ENCODE measurements at regions not wholly inside any gene's neighbourhood (a gene's known extent, or its start where the extent isn't known, plus 50 kb on each side); places are given as distances from the start of the nearest gene placed in this dataset.
"Not testable (repeated sequence)": the region's sequence is repeated elsewhere in the genome, so short reads cannot be mapped to it uniquely, and the experiment has no call there.

DNA sequence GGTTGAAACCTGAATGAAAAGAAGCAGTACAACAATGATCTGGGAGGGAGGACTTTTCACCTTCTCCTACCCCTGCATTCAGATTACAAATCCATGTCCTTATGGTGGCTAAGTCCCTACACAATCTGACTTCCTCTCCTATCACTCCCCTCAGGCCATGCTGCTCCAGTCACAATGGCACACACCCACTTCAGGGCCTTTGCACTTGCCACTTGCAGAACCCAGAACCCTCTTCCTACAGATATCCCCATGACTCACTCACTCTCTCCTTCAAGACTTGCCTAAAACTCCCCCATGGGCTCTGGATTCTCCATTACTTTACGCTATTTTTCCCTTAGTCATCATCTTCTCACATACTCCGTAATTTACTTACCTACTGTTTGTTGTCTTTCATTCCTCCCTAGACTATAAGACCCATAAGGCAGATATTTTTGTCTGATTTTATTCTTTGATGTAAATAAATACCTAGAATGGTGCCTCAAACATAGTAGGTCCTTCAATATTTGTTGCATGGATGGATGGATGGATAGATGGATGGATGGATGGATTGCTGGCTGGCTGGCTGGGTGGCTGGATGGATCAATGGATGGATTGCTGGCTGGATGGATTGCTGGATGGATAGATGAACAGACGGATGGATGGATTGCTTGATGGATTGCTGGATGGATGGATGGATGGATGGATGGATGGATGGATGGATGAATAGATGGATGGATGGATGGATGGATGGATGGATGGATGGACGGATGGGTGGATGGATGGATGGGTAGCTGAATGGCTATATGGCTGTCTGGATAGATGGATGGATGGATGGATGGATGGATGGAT, 94.7 kb upstream of the NAV2 start:
- no peak for DNase-seq

DNA sequence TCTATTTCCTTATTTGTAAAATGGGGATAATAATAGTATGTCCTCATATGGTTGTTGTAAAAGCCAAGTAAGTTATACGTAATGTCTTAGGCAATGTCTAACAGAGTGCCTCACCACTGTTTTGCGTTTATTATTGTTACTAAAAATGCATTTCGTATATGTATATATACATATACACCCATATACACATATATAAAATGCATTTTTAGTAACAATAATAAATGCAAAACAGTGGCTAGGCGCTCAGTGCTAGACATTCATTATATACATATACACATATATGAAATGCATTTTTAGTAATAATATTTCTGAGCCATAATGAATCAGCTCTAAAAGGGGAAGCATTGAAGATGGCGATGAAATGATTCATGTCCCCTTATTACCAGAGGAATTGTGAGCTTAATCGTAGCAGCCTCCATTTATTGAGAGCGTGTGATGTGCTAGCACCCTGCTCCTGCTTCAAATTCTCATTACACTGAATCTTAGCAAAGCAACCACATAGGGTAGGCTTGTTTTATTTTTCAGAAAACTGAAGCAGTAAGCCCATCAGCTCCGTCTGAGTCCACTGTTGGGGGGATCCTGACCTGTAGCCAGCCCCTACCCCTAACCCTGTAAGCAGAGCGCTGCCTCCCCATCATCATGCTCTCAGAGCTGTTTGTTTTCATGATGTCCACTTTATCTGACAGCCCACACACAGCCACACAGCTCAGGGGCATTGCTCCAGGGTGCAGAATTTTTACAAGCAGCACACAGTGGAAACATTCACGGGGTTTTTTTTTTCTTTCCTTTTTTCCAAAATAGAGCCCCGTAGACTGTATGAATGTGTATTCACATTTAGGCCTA, 97.1 kb upstream of the NAV2 start:
- no peak for DNase-seq

DNA sequence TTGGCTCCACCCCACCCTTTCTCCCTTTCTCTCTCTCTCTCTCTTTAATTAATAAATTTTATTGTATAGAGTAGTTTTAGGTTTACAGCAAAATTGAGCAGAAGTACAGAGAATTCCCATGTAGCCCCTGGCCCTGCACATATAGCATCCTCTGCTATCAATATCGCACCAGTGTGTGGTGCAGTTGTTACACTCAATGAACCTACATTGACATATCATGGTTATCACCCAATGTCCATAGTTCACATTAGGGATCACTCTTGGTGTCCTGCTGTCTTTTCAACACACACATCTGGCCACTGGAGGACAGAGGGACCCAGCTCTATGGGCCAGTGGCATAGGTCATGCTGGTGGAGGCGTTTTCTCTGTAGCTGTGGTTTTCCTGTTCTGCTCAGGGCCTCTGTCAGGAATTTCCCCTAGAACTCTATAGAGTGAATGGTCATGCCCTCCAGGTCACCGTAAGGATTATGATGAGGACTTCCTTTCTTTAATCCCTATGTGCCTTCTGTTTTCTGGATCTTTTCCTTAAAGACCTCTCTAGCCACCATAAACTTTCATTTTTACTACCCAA, 98.2 kb upstream of the NAV2 start:
- no peak for DNase-seq

DNA sequence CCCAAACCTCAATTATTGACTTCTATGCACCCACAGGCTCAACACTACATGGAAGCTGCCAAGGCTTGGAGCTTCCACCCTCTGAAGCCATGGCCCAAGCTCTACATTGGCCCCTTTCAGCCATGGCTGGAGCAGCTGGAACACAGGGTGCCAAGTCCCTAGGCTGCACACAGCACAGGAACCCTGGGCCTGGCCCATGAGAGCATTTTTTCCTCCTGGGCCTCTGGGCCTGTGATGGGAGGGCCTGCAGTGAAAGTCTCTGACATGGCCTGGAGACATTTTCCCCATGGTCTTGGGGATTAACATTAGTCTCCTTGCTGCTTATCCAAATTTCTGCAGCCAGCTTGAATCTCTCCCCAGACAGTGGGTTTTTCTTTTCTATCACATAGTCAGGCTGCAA, 100.6 kb upstream of the NAV2 start:
- DNase-seq = not testable (repeated sequence)

DNA sequence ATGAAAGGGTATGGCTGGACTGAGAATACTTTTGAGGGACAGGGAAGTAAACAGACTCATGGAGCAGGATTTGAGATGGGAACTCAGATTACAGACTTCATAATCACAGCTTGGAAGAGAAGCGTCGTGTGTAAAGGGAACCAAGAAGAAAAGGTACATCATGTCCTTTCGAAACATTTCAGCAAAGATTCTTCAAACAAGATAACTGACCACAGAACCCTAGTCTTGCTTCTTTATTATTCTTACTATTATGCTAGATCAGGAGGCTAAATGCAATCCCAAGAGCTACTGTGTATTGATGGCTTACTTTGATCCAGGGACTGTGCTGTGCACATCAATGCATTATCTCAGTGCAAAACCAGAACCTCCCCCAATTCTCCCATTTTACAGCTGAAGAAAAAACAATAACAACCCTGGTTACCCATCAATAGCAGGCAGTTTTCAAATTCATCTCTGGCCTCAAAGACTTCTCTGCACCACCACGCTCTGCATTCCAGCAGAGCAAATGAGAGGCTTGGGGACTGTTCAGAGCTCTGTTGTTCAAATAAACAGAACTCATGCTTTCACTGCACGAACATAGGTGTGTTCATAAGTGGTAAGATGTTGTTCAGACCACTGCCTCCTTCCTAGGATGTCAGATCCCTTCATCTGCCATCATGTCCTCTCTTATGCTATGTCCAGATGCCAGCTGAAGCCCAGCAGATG, 104.8 kb upstream of the NAV2 start:
- no peak for DNase-seq

DNA sequence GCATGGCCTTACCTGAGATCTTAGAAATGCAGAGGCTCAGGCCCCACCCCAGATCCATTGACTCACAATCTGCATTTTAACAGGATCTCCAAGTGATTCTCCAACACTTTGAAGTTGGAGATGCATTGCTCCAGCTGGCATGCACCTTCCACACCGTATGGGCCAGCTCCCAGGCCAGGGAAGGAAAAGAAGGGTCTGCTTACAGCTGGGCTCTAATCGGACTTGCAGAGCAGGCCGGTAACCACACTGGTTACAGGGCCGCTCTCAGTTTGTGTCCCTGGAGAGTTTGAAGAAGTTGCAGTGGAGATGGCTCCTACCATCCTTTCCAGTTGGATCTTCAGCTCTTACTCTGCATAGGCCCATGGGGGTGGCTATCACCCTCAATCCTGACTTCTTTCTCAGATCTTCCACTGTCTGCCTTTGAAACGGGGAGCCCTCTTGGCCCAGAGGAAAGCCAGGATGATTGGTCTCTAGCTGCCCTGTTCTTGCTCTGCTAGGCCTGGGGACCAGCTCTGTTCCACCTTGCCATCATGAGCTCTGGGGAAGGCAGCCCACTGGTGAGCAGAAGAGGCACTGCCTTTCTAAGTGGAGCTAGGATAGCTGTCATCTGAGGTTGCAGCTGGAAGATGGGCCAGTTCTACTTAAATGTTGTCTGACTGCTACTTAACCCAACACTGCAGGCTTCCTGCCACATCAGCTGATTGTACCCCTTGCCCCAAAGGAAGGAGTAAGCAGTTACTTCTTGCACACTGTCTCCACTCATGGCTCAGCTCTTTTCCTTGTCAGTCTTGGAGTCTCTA, 105.6 kb upstream of the NAV2 start:
- no peak for DNase-seq

DNA sequence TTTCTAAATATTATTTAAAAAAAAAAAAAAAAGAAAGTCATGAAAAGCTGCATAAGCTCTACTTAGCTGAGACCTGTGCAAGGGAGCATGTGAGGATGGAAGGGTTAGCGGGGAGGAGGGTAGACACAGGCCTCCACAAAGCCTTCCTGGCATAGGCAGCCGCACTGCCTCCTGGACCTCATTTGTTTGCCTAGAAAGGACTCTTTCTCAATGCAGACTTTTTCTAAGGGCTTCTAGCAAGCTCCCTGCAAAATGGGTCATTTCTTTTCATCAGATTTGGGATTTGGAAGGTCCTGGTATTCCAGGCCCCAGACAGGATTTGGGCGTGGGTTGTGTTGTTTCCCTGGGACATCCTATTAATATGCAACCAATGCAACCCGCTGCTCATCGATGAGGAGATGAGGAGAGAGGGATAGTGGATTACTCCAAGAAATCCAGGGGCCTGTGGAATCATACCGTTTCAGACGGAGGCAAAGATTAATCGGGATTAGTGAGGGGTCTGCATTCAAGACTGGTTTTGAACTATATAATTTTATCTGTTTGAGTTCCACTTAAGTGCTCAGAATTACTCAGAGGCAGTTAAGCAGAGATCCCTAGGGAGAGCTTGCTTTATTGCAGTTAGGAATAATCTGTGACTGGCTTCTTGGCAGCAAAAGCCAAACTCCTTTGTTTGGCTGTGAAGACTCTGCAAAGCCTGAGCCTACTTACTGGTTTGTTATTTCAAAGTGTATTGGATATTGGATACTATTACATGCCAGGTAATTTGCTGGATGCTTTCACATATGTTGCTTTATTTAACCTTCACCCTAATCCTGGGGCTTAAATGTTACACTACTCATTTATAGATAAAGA, 106.9 kb upstream of the NAV2 start:
- DNase-seq = no peak

DNA sequence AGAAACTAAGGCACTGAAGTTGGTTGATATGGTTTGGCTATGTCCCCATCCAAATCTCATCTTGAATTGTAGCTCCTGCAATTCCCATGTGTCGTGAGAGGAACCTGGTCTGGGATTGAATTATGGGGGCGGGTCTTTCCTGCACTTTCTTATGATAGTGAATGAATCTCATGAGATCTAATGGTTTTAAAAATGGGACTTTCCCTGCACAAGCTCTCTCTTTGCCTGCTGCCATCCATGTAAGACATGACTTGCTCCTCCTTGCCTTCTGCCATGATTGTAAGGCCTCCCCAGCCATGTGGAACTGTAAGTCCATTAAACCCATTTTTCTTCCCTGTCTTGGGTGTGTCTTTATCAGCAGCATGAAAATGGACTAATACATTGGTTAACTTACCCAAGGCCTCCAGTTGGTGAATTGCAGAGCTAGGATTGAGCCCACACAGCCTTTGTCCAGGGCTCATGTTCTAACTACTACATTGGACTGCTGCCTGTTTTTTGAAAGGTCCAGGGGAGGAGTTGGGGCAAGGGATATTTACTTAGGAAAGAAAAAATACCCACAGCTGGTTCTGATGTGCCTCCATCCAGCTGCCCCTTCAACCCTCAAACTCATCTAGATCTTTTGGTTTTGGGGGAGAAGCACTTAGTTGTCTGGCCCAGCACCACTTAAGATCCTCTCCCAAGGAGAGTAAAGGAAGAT, 107.8 kb upstream of the NAV2 start:
- no peak for DNase-seq

DNA sequence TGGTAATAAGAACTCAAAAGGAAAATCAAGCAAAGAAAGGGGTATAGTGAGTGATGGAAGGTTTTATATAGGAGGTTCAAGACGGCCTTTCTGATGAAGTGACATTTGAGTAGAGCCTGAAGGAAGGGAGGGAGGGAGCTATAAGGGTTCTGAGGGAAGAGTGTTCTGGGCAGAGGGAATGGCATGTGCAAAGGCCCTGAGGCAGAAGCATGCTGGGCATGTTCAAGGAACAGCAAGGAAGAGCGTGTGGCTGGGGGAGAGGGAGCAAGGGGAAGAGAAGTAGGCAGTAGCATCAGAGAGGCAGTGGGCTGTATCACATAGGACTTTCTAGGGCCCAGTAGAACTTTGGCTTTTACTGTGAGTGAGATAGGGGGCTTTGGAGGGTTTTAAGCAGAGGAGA, 108.9 kb upstream of the NAV2 start:
- no peak for DNase-seq

DNA sequence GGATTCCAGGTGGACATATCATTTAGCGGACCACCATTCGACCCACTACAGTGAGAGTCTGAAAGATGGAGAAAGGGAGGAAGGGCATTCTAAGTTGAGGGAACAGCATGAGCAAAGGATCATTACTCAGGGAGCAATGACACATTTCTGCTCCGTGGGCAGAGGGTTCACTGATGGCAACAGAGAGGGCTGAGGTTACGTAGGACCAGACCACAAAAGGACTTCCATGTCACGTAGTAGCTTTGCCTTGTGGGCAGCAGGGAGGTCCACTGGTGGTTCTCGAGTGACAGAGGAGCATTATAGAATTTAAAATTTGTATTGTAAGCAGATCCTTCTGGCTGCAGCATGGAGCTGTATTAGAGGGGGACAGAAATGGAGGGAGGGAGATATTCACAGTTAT, 109.7 kb upstream of the NAV2 start:
- DNase-seq = no peak

DNA sequence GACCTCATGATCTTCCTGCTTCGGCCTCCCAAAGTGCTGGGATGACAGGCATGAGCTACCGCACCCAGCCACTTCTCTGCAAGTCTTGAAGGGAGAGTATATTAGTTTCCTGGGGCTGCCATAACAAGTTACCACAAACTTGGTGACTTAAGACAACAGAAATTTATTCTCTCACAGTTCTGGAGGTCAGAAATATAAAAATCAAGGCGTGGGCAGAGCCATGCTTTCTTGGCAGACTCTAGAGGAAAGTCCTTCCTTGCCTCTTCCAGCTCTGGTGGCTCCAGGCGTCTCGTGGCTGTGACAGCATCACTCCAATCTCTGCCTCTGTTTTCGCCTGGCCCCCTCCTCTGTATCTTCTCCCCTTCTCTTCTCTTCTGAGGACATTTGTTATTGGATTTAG, 110.2 kb upstream of the NAV2 start:
- no peak for DNase-seq

DNA sequence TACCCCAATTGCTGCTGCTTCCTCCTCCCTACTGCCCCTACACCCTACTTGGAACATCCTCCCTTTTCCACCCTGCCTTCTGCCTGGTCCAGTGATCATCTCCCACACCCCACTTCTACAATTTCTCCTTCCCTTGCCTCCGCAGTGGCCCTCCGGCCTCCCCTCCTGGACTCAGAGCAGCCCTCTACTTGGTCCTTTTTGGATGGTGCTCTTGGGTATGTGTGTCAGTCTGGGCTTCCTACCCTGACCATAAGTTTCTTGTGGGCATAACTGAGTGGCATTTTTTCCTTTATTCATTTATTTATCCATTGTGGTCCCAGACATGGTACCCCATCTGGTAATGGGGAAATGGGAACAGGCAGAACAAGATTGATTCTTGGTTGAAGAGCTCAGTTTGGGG, 111.4 kb upstream of the NAV2 start:
- DNase-seq = no peak

DNA sequence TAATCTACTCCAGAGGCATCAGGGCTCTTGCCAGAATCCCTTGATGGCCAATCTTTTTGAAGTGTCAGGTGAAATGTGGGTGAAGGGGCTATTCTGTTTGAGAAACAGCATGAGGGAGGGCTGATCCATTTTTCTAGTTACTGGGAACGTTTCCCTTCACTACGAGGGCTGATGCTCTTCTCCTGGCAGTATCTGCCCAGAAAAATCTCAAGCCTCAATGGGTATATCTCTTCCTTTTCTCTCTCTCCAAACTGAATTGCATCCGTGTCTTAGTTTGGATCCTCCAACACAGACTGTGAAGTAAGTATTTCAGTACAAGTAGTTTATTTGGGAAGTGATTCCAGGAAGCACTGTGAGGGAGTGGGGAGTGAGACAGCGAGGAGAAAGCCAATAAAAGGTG, 113.0 kb upstream of the NAV2 start:
- no peak for DNase-seq

DNA sequence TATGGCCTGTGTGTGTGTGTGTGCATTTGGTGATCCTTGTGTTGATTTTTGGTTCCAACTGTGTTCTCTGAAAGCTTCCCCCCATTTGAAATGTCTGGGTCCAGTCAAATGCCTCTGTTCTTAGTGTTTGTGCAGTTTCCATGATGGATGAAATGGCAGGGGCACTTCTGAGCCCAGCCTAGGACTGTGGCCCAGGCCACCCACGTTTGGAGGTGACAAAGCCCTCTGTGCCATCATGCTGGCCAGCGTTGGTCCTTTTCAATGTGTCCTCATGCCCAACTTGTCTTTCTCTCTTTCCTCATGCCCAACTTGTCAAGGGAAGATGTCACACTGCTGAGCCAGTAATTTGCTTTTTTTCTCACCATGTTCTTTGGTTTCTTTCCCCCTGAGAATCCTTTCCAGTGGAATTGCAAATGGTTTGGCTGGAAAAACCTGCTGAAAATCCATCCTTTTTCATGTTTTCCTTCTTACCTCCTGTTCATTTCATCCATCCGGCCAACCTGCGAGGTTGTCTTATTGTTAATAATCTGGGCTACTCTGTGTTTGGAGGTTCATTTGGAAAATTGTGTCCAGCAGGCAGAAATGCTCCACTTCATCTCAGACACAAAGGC, 113.7 kb upstream of the NAV2 start:
- no peak for DNase-seq

DNA sequence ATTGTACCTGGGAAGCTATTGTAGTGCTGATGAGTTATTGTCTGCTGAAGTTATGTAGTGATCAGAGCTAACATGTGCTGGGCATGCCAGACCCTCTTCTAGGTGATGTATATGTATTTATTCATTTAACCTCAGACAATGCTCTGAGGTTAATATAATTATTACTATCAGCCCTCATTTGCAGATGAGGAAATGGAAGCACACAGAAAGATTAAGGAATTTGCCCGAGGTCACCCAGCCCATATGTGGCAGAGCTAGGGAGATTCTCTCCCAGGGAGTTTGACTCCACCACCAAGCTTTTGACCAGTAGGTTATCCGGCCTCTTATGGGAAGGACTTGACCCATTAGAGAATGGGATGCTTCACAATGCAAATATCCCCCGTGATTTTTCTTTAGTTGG, 114.2 kb upstream of the NAV2 start:
- DNase-seq = no peak

DNA sequence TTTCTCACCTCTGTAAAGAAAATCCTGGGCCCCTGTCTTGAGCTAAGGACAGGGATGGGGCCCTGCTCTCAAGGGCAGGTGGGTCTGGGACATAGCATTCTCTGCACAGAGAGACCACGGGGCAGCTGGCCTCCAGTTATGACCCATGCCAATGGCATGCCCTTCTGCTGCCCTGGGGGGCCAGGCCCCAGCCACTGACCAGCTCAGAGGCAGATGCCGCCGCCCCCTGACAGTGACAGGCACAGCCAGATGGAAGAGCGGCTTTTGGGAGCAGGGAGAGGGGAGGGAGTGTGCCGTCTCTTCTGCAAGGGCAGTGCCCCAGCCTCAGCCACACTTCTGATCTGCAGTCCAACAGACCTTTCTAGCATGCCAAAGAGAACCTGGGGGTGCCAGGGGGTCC, 114.8 kb upstream of the NAV2 start:
- DNase-seq = no peak

DNA sequence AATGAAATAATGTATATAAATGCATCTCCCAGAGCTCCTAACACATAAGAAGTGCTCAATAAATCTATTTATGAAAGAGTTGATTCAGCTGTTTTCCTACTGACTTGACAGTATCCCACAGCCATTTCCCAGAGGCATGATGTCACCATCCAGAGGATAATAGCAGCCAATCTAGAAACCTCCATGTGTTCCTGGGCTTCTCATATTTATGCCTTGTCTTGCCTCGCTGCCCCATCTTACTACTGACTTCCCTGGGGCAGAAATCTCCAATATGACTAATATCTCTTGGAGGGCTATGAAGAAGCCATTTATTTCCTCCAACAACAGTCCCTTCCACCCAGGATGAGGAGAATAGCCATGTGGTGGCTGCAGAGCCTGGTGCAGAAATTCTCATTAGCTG, 115.4 kb upstream of the NAV2 start:
- no peak for DNase-seq

DNA sequence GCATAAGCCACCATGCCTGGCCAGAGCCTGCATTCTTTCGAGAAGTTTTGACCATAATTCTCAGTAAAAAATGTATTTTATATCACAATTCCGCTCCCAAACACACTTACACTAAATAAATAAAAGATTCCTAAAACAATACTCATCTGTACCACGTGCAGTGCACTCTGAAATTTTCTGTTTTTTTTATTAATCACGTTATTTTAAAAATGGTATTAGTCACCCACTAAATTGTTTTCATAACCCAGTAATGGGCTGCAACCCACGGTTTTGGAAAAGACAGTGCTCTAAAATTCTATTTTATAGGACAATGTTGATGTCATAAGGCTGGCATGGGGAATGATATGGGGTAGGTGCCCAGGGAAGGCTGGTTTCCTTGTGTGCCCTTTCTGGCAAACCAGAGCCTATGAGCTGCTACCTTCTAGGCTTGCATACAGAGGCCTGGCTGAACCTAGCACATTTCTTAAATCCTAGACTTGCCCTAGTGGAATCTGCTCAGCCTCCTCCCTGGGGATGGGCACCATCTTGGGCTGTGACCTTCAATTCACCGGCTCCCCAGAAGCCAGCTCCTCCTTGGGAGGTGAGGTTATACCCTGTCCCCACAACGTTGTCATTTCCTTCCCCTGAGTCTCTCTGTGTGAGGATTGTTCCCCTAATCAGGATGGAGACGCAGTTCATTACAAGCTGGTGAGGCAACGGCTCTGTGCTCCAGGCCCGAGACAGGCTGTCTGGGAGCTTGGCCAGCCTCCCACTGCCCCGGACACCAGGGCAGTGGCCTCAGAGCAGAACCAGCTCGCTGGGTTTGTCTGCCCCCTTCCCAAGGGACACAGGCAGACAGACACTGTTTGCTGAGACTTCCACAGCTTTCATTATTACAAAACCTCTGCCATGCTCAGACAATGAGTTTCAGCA, 116.5 kb upstream of the NAV2 start:
- no peak for DNase-seq

DNA sequence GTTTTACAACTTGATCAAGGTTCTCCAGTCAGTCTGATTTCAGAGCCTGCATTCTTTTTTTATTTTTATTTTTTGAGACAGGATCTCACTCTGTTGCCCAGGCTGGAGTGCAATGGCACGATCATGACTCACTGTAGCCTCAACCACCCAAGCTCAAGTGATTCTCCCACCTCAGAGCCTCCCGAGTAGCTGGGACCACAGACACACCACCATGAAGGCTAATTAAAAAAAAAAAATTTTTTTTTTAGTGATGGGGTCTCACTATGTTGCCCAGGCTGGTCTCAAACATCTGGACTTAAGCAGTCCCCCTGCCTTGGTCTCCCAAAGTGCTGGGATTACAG, 117.2 kb upstream of the NAV2 start:
- DNase-seq = no peak

Measured in CD4-positive, alpha-beta T cell treated with Interleukin-17A for 1 hour (primary cell).